H9 (cell line): ENCODE measurements at regions not wholly inside any gene's neighbourhood (a gene's known extent, or its start where the extent isn't known, plus 50 kb on each side); places are given as distances from the start of the nearest gene placed in this dataset.

Source experiments
- DNase-seq: peaks from one replicate; pipeline ENCODE4 v3.0.0-alpha.2; 2017
- H2AFZ ChIP-seq: one replicate; pipeline ENCODE4 v1.6.1; 2013; ENCODE audit warnings: mild to moderate bottlenecking, low read length, control low read depth, moderate library complexity
- H2AK5ac ChIP-seq: 2 replicates; pipeline ENCODE4 v1.6.1; 2013; ENCODE audit warnings: low read length, control low read depth, mixed read lengths; ENCODE audit not compliant: insufficient read length
- H2BK120ac ChIP-seq: one replicate; pipeline ENCODE4 v1.6.1; 2013; ENCODE audit warnings: low read depth, mild to moderate bottlenecking, low read length, control low read depth, inconsistent platforms; ENCODE audit not compliant: poor library complexity, severe bottlenecking
- H2BK12ac ChIP-seq: 2 replicates; pipeline ENCODE4 v1.6.1; 2013; ENCODE audit warnings: low read length, control low read depth, mixed read lengths, low read depth; ENCODE audit not compliant: insufficient read length
- H2BK15ac ChIP-seq: 2 replicates; pipeline ENCODE4 v1.6.1; 2013; ENCODE audit warnings: low read depth, low read length, control low read depth
- H2BK20ac ChIP-seq: one replicate; pipeline ENCODE4 v1.6.1; 2013; ENCODE audit warnings: low read depth, mild to moderate bottlenecking, low read length, control low read depth, inconsistent platforms; ENCODE audit not compliant: poor library complexity, severe bottlenecking
- H2BK5ac ChIP-seq: 2 replicates; pipeline ENCODE4 v1.6.1; 2013; ENCODE audit warnings: low read length, control low read depth, mixed read lengths; ENCODE audit not compliant: insufficient read length
- H3K14ac ChIP-seq: 2 replicates; pipeline ENCODE4 v1.6.1; 2013; ENCODE audit warnings: low read length, control low read depth; ENCODE audit not compliant: insufficient read depth
- H3K18ac ChIP-seq: 2 replicates; pipeline ENCODE4 v1.6.1; 2013; ENCODE audit warnings: low read depth, mild to moderate bottlenecking, mixed read lengths, low read length, control low read depth; ENCODE audit not compliant: insufficient read length
- H3K23ac ChIP-seq: 2 replicates; pipeline ENCODE4 v1.6.1; 2013; ENCODE audit warnings: low read length, control low read depth, mixed read lengths, low read depth; ENCODE audit not compliant: insufficient read length
- H3K23me2 ChIP-seq: 2 replicates; pipeline ENCODE4 v1.6.1; 2013; ENCODE audit warnings: low read depth, mild to moderate bottlenecking, mixed read lengths, low read length, control low read depth; ENCODE audit not compliant: insufficient read length, poor library complexity, severe bottlenecking
- H3K27ac ChIP-seq: 2 replicates; pipeline ENCODE4 v1.5.1; 2013; ENCODE audit warnings: low read length, control low read depth, mixed read lengths, low read depth; ENCODE audit not compliant: insufficient read length
- H3K27me3 ChIP-seq: 2 replicates; pipeline ENCODE4 v1.6.1; 2013; ENCODE audit warnings: low read length, control low read depth, inconsistent platforms; ENCODE audit not compliant: insufficient read depth
- H3K4ac ChIP-seq: 2 replicates; pipeline ENCODE4 v1.6.1; 2013; ENCODE audit warnings: low read depth, mild to moderate bottlenecking, control low read depth, inconsistent platforms, low read length, moderate library complexity
- H3K4me1 ChIP-seq: 2 replicates; pipeline ENCODE4 v1.6.1; 2013; ENCODE audit warnings: low read length, control low read depth, inconsistent platforms; ENCODE audit not compliant: insufficient read depth
- H3K4me2 ChIP-seq: 2 replicates; pipeline ENCODE4 v1.6.1; 2013; ENCODE audit warnings: low read length, control low read depth, mixed read lengths; ENCODE audit not compliant: insufficient read length, insufficient read depth
- H3K56ac ChIP-seq: 2 replicates; pipeline ENCODE4 v1.6.1; 2013; ENCODE audit warnings: low read depth, mild to moderate bottlenecking, mixed read lengths, low read length, control low read depth; ENCODE audit not compliant: insufficient read length
- H3K79me1 ChIP-seq: 2 replicates; pipeline ENCODE4 v1.6.1; 2013; ENCODE audit warnings: low read depth, mild to moderate bottlenecking, moderate library complexity, low read length, control low read depth, inconsistent platforms; ENCODE audit not compliant: insufficient read depth, poor library complexity, severe bottlenecking
- H3K79me2 ChIP-seq: 2 replicates; pipeline ENCODE4 v1.6.1; 2013; ENCODE audit warnings: low read length, control low read depth, inconsistent platforms; ENCODE audit not compliant: insufficient read depth
- H3K9ac ChIP-seq: 2 replicates; pipeline ENCODE4 v1.6.1; 2013; ENCODE audit warnings: low read length, control low read depth, mixed read lengths; ENCODE audit not compliant: insufficient read length; ENCODE audit errors: extremely low read depth
- H3K9me3 ChIP-seq: one replicate; pipeline ENCODE4 v1.6.1; 2013; ENCODE audit warnings: low read depth, low read length, inconsistent platforms; ENCODE audit not compliant: control insufficient read depth
- H3T11ph ChIP-seq: one replicate; pipeline ENCODE4 v1.6.1; 2013; ENCODE audit warnings: mild to moderate bottlenecking, low read length, control low read depth, inconsistent platforms
- H4K20me1 ChIP-seq: one replicate; pipeline ENCODE4 v1.6.1; 2013; ENCODE audit not compliant: control insufficient read depth, insufficient read length, insufficient read depth
- H4K5ac ChIP-seq: 2 replicates; pipeline ENCODE4 v1.6.1; 2013; ENCODE audit warnings: low read depth, mild to moderate bottlenecking, mixed read lengths, low read length, control low read depth; ENCODE audit not compliant: insufficient read length
- H4K8ac ChIP-seq: replicated peaks from 2 replicates; pipeline ENCODE4 v1.6.1; 2013; ENCODE audit warnings: low read length, control low read depth, mixed read lengths, low read depth; ENCODE audit not compliant: insufficient read length
- H4K91ac ChIP-seq: 2 replicates; pipeline ENCODE4 v1.6.1; 2013; ENCODE audit warnings: low read depth, mild to moderate bottlenecking, moderate library complexity, mixed read lengths, low read length, control low read depth; ENCODE audit not compliant: insufficient read length
- H3K27ac Mint-ChIP-seq, 3 experiments: 2 replicates in 2 of 3; 3 replicates in 1 of 3; pipeline ENCODE4 v1.8.0; 2020 to 2021; ENCODE audit warnings: mixed read lengths in 3 of 3, mild to moderate bottlenecking in 1 of 3, moderate library complexity in 1 of 3
- H3K27me3 Mint-ChIP-seq: 2 replicates; pipeline ENCODE4 v1.8.0; 2021; ENCODE audit warnings: low read depth, mild to moderate bottlenecking, moderate library complexity, mixed read lengths
- H3K36me3 Mint-ChIP-seq, 3 experiments: 2 replicates in 2 of 3; 3 replicates in 1 of 3; pipeline ENCODE4 v1.8.0; 2020 to 2021; ENCODE audit warnings: low read depth in 3 of 3, mixed read lengths in 3 of 3; ENCODE audit not compliant: insufficient read depth in 1 of 3
- H3K4me1 Mint-ChIP-seq, 2 experiments: 2 replicates each; pipeline ENCODE4 v1.8.0; 2020; ENCODE audit warnings: mixed read lengths in 2 of 2
- H3K4me3 Mint-ChIP-seq, 2 experiments: 2 replicates in 1 of 2; 3 replicates in 1 of 2; pipeline ENCODE4 v1.8.0; 2020 to 2021; ENCODE audit warnings: mild to moderate bottlenecking in 2 of 2, mixed read lengths in 2 of 2, moderate library complexity in 1 of 2
- H3K9me3 Mint-ChIP-seq, 2 experiments: 2 replicates in 1 of 2; 3 replicates in 1 of 2; pipeline ENCODE4 v1.8.0; 2020; ENCODE audit warnings: mild to moderate bottlenecking in 2 of 2, mixed read lengths in 2 of 2, moderate library complexity in 1 of 2
- CTCF ChIP-seq: fragments of 200-600 bp; sonication (generic); conservative IDR thresholded peaks from 3 replicates; pipeline ENCODE4 v1.8.0; 2021; ENCODE audit warnings: antibody characterized with exemption, mild to moderate bottlenecking
- WGBS: extraction: QIAGEN DNeasy Blood & Tissue Kit; methylation state at CpG from one replicate; pipeline ENCODE4 v1.1.7; 2013; ENCODE audit warnings: missing lambda C conversion rate, low lambda C conversion rate, mixed read lengths; ENCODE audit not compliant: insufficient read length; ENCODE audit errors: extremely low coverage; 5-methylcytosine and 5-hydroxymethylcytosine counted together

GRCh38 chr20:52049001-52049731, 142.4 kb downstream of the ZFP64 start:
- Histone ChIP-seq H3K23me2 (peaks cover 7% of the 10 kb centered on the region), H3K9ac (no peak overlapping the region), H3K27me3 (no peaks in the 10 kb centered on the region), H3K9me3 (no peaks in the 10 kb centered on the region), H3K4me1 (no peaks in the 10 kb centered on the region; the same call in 1 of the 2 replicates), H2AK5ac (no peak overlapping the region), H3K14ac (no peak overlapping the region), H2BK20ac (no peak overlapping the region), H3K56ac (no peak overlapping the region), H3K18ac (no peak overlapping the region), H4K91ac (no peak overlapping the region), H2BK12ac (no peak overlapping the region), H2BK120ac (peak overlapping the region; percentile 1), H2BK5ac (peak overlapping the region; percentile 12), H3T11ph (no peak overlapping the region), H4K8ac (no peak overlapping the region), H2AFZ (no peak overlapping the region), H3K79me2 (no peaks in the 10 kb centered on the region), H4K5ac (no peak overlapping the region), H3K4ac (no peak overlapping the region), H4K20me1 (no peaks in the 10 kb centered on the region), H3K27ac (peak overlapping the region; percentile 80), H3K79me1 (no peaks in the 10 kb centered on the region), H3K4me2 (peak overlapping the region; percentile 53), H2BK15ac (no peak overlapping the region), H3K23ac (no peak overlapping the region)
- Mint-ChIP-seq H3K4me1 (peaks cover 41 to 45% of the 10 kb centered on the region in 2 experiments), H3K27me3 (no peaks in the 10 kb centered on the region), H3K27ac (peak overlapping the region; percentile 95 to 99 (median 98)), H3K9me3 (no peaks in the 10 kb centered on the region), H3K4me3 (peak overlapping the region; percentile 42 to 75), H3K36me3 (no peaks in the 10 kb centered on the region)
- WGBS = no CpG with 5 or more reads among the region's 7 CpGs
- no peak for TF ChIP-seq CTCF
- peak; percentile 68 for DNase-seq
